NT2/D1 (cell line): ENCODE measurements at regions not wholly inside any gene's neighbourhood (a gene's known extent, or its start where the extent isn't known, plus 50 kb on each side); places are given as distances from the start of the nearest gene placed in this dataset.
A peak's percentile ranks its signal among the peaks of the same experiment; 100 is the strongest.

Experiments
- DNase-seq: peaks from one replicate; pipeline ENCODE4 v3.0.0-alpha.2; 2011; ENCODE audit warnings: low read depth, low spot score
- H3K27me3 ChIP-seq: 2 replicates; pipeline ENCODE4 v1.6.0; 2011; ENCODE audit warnings: mild to moderate bottlenecking; ENCODE audit not compliant: insufficient read length, insufficient read depth
- H3K36me3 ChIP-seq: 2 replicates; pipeline ENCODE4 v1.6.1; 2011; ENCODE audit warnings: mild to moderate bottlenecking, low read length, mixed read lengths; ENCODE audit not compliant: insufficient read depth, insufficient read length
- H3K4me1 ChIP-seq: 2 replicates; pipeline ENCODE4 v1.5.1; 2011; ENCODE audit not compliant: insufficient read depth, insufficient read length
- H3K4me3 ChIP-seq: 2 replicates; pipeline ENCODE4 v1.5.1; 2011; ENCODE audit warnings: low read depth; ENCODE audit not compliant: insufficient read length
- H3K9ac ChIP-seq: 2 replicates; pipeline ENCODE4 v1.6.0; 2011; ENCODE audit warnings: low read depth; ENCODE audit not compliant: insufficient read length
- H3K9me3 ChIP-seq: 2 replicates; pipeline ENCODE4 v1.5.1; 2011; ENCODE audit warnings: mild to moderate bottlenecking, low read length; ENCODE audit not compliant: insufficient read depth
- SUZ12 ChIP-seq: IDR thresholded peaks from 2 replicates; pipeline ENCODE4 v1.6.1; 2011; ENCODE audit not compliant: insufficient read length, insufficient read depth; ENCODE audit errors: extremely low read depth
- YY1 ChIP-seq: IDR thresholded peaks from 2 replicates; pipeline ENCODE4 v1.6.1; 2011; ENCODE audit not compliant: insufficient read length, insufficient read depth
- ZNF274 ChIP-seq: IDR thresholded peaks from 2 replicates; pipeline ENCODE4 v1.6.1; 2011; ENCODE audit warnings: mild to moderate bottlenecking, low read depth, low read length

DNA sequence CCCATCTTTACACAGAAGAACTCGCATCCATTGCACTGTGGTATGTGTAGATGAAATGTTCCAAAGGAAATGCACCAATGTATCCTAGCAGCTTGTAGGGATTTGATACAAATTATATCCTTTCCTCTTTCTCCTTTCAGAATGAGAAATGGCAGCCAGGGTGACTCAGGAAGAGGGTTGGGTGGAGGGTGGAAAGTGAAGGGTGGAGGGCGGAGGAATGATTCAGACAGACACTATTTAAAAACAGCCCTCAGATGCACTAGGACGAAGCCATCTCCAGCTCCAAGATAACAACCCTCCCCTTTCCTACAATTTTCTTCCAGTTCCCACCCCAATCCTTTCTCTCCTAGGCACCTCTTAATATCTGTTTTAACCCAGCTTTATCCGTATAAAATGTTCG, 96.2 kb upstream of the STK39 start:
- TF ChIP-seq SUZ12 (no peak), ZNF274 (no peak), YY1 (no peak)
- no peak overlapping the region for H3K4me3 ChIP-seq
- no peak for DNase-seq
- no peaks in the 10 kb centered on the region for H3K27me3 ChIP-seq
- no peak overlapping the region for H3K9ac ChIP-seq
- H3K9me3 ChIP-seq = no peaks in the 10 kb centered on the region
- peaks cover 3% of the 10 kb centered on the region for H3K4me1 ChIP-seq
- H3K36me3 ChIP-seq = no peaks in the 10 kb centered on the region

- Histone ChIP-seq H3K27me3 (no peaks in the 10 kb centered on the region), H3K9ac (no peak overlapping the region), H3K9me3 (no peaks in the 10 kb centered on the region), H3K4me1 (peaks cover 3% of the 10 kb centered on the region), H3K36me3 (no peaks in the 10 kb centered on the region), H3K4me3 (no peak overlapping the region)
- no peak for TF ChIP-seq SUZ12
- TF ChIP-seq YY1 = no peak
- TF ChIP-seq ZNF274 = no peak
- no peak for DNase-seq
These were observed 97.3 kb upstream of the STK39 start for GRCh38 chr2:168344706-168345105.

GRCh38 chr2:168345601-168346000, 98.2 kb upstream of the STK39 start:
- TF ChIP-seq SUZ12 (no peak), YY1 (no peak), ZNF274 (no peak)
- Histone ChIP-seq H3K9ac (no peak overlapping the region), H3K27me3 (no peaks in the 10 kb centered on the region), H3K36me3 (no peaks in the 10 kb centered on the region), H3K9me3 (no peaks in the 10 kb centered on the region), H3K4me3 (no peak overlapping the region), H3K4me1 (peaks cover 3% of the 10 kb centered on the region)
- no peak for DNase-seq

DNA sequence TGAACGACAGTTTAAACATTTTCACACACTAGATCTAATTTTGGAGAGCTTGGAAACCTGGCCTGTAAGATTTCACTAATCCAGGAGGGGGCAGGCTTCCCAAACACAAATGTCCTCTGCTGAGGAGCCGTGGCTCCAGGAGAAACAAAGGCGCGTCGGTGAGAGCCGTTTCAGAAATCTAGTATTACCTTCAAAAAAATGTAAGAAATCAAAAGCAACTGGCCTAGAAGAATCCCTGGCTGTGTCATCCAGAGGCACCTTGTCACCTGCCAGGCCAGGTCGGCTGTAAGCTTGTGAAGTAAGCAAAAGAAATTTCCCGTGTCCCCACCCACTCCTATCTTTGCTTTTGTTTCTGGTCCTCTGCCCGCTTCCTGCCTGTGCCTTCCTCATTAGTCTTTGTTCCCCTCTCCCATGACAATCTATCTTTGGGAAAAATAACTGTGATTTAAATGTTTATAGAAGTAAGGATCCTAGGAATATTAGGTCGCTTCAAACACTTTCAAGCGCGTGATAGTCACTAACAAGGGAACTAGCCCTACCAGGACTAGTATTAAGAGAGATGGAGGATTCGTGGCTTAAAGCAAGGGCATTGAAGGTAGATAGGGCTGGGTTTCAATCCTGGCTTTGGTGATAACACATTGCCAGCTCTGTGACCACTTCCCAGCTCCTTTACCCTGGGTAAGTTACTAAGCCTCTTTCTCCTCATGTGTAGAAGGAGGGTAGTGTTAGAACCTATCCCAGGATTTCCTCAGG, 99.5 kb upstream of the STK39 start:
- H3K4me1 ChIP-seq = peaks cover 3% of the 10 kb centered on the region
- no peaks in the 10 kb centered on the region for H3K27me3 ChIP-seq
- peak overlapping the region; percentile 31 for H3K4me3 ChIP-seq
- TF ChIP-seq ZNF274 = no peak
- TF ChIP-seq SUZ12 = no peak
- TF ChIP-seq YY1 = no peak
- H3K9me3 ChIP-seq = no peaks in the 10 kb centered on the region
- H3K36me3 ChIP-seq = no peaks in the 10 kb centered on the region
- H3K9ac ChIP-seq = peak overlapping the region; percentile 54
- DNase-seq = no peak

GRCh38 chr2:168348076-168348475, 100.7 kb upstream of the STK39 start:
- TF ChIP-seq SUZ12 = no peak
- no peak for TF ChIP-seq YY1
- no peak for TF ChIP-seq ZNF274
- H3K27me3 ChIP-seq = no peaks in the 10 kb centered on the region
- no peak overlapping the region for H3K9ac ChIP-seq
- no peaks in the 10 kb centered on the region for H3K36me3 ChIP-seq
- H3K4me1 ChIP-seq = peaks cover 3% of the 10 kb centered on the region
- no peak for DNase-seq
- H3K9me3 ChIP-seq = peaks cover 5% of the 10 kb centered on the region; the same call in 1 of the 2 replicates
- H3K4me3 ChIP-seq = no peak overlapping the region

DNA sequence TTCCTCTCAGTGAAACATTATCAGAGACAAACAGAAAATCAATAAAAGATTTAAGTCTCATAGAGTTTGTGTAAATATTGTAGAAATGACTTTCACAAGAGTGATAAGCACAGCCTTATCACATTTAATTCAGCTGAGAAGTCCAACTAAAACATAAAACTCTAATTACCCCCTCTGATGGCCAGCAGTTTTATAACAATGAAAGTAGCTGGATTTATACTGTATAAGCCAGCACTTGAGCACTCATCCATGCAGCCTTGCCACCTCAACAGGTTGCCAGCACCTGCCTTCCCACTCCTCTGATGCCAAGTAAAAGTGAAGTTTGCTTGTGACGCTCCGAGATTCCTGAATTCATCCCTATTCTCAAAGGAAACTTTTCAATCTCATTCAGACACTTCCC, 103.0 kb upstream of the STK39 start:
- H3K9me3 ChIP-seq = peaks cover 14% of the 10 kb centered on the region; the same call in 1 of the 2 replicates
- no peak for TF ChIP-seq SUZ12
- TF ChIP-seq YY1 = no peak
- no peak for TF ChIP-seq ZNF274
- no peak overlapping the region for H3K9ac ChIP-seq
- peaks cover 3% of the 10 kb centered on the region for H3K4me1 ChIP-seq
- H3K4me3 ChIP-seq = no peak overlapping the region
- no peak for DNase-seq
- no peaks in the 10 kb centered on the region for H3K27me3 ChIP-seq
- H3K36me3 ChIP-seq = no peaks in the 10 kb centered on the region

DNA sequence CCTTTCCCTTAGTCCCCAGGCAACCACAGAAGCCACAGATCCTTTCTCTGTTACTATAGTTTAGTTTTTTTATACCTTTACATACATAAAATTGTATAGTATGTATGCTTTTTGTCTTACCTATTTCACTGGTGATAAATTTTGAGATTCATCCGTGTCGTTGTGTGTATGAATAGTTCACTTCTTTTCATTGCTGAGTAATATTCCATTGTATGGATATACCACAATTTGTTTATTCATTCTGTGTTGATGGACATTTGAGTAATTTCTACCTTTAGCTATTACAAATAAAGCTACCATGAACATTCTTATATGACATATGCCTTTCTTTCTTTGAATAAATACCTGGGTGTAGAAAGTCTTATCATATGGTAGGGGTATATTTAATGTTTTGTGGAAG, 102.8 kb upstream of the CERS6 start:
- H3K4me3 ChIP-seq = no peak overlapping the region
- H3K4me1 ChIP-seq = peaks cover 2% of the 10 kb centered on the region
- H3K27me3 ChIP-seq = no peaks in the 10 kb centered on the region
- peaks cover 14% of the 10 kb centered on the region; the same call in 1 of the 2 replicates for H3K9me3 ChIP-seq
- no peak for TF ChIP-seq ZNF274
- no peak for TF ChIP-seq SUZ12
- TF ChIP-seq YY1 = no peak
- no peak for DNase-seq
- H3K36me3 ChIP-seq = no peaks in the 10 kb centered on the region
- no peak overlapping the region for H3K9ac ChIP-seq
